RWPE2 (cell line): ENCODE measurements at regions not wholly inside any gene's neighbourhood (a gene's known extent, or its start where the extent isn't known, plus 50 kb on each side); places are given as distances from the start of the nearest gene placed in this dataset.

ENCODE experiments used
- ATAC-seq: fragments of 200-7000 bp; cut with Tn5 transposase; 3 replicates; pipeline ENCODE4 v1.9.1; 2021; ENCODE audit warnings: low read depth
- DNase-seq: peaks from one replicate; pipeline ENCODE4 v3.0.0-alpha.2; 2020; ENCODE audit warnings: low spot score
- H3K27ac ChIP-seq: fragments of 450-650 bp; 2 replicates; pipeline ENCODE4 v1.5.1; 2017; ENCODE audit warnings: mild to moderate bottlenecking; ENCODE audit not compliant: poor library complexity, severe bottlenecking
- H3K27me3 ChIP-seq: fragments of 250-450 bp; sonication (Bioruptor Pico); 2 replicates; pipeline ENCODE4 v1.5.1; 2021; ENCODE audit warnings: mild to moderate bottlenecking, moderate library complexity; ENCODE audit not compliant: insufficient read depth, poor library complexity, severe bottlenecking
- H3K36me3 ChIP-seq: fragments of 250-450 bp; sonication (Bioruptor Pico); 2 replicates; pipeline ENCODE4 v1.5.1; 2020; ENCODE audit warnings: low read depth, mild to moderate bottlenecking, moderate library complexity
- H3K4me1 ChIP-seq: fragments of 250-450 bp; sonication (Bioruptor Pico); 2 replicates; pipeline ENCODE4 v1.5.1; 2021; ENCODE audit warnings: mild to moderate bottlenecking, moderate library complexity; ENCODE audit not compliant: insufficient read depth, poor library complexity, severe bottlenecking
- H3K4me3 ChIP-seq: fragments of 250-450 bp; sonication (Bioruptor Pico); 2 replicates; pipeline ENCODE4 v1.5.1; 2021; ENCODE audit warnings: mild to moderate bottlenecking, moderate library complexity; ENCODE audit not compliant: severe bottlenecking
- H3K9me3 ChIP-seq: fragments of 250-450 bp; sonication (Bioruptor Pico); 2 replicates; pipeline ENCODE4 v1.5.1; 2021; ENCODE audit warnings: mild to moderate bottlenecking, moderate library complexity; ENCODE audit not compliant: severe bottlenecking
- CTCF ChIP-seq: fragments of 450-650 bp; IDR thresholded peaks from one replicate; pipeline ENCODE4 v1.5.1; 2017; ENCODE audit warnings: mild to moderate bottlenecking, moderate library complexity; ENCODE audit not compliant: poor library complexity, severe bottlenecking

GRCh38 chr11:131043251-131043650, 127.0 kb upstream of the SNX19 start:
- no peak for TF ChIP-seq CTCF
- Histone ChIP-seq H3K9me3 (no peaks in the 10 kb centered on the region), H3K4me1 (peaks cover 26% of the 10 kb centered on the region), H3K27ac (no peak overlapping the region), H3K27me3 (no peaks in the 10 kb centered on the region), H3K36me3 (no peaks in the 10 kb centered on the region), H3K4me3 (no peak overlapping the region)
- ATAC-seq, result no peak
- DNase-seq, result no peak

GRCh38 chr11:131044851-131045250, 128.6 kb upstream of the SNX19 start:
- ATAC-seq (no peak), DNase-seq (no peak)
- no peaks in the 10 kb centered on the region for H3K9me3 ChIP-seq
- no peak overlapping the region for H3K27ac ChIP-seq
- no peaks in the 10 kb centered on the region for H3K36me3 ChIP-seq
- no peak overlapping the region for H3K4me3 ChIP-seq
- no peaks in the 10 kb centered on the region for H3K27me3 ChIP-seq
- peaks cover 26% of the 10 kb centered on the region for H3K4me1 ChIP-seq
- no peak for TF ChIP-seq CTCF

GRCh38 chr11:131052367-131052766, 136.1 kb upstream of the SNX19 start:
- ATAC-seq (no peak), DNase-seq (no peak)
- H3K27me3 ChIP-seq, result no peaks in the 10 kb centered on the region

GRCh38 chr11:131056036-131056435, 139.8 kb upstream of the SNX19 start:
- ATAC-seq (no peak), DNase-seq (no peak)
- Histone ChIP-seq H3K4me3 (no peak overlapping the region), H3K27me3 (peaks cover 5% of the 10 kb centered on the region), H3K9me3 (no peaks in the 10 kb centered on the region), H3K36me3 (no peaks in the 10 kb centered on the region), H3K27ac (no peak overlapping the region), H3K4me1 (no peaks in the 10 kb centered on the region)
- TF ChIP-seq CTCF, result no peak

More at GRCh38 chr11:131052367-131052766, 136.1 kb upstream of the SNX19 start:
- Histone ChIP-seq H3K36me3 (no peaks in the 10 kb centered on the region), H3K27ac (no peak overlapping the region), H3K9me3 (no peaks in the 10 kb centered on the region), H3K4me1 (no peaks in the 10 kb centered on the region), H3K4me3 (no peak overlapping the region)
- no peak for TF ChIP-seq CTCF

- H3K9me3 ChIP-seq, result no peaks in the 10 kb centered on the region
- no peaks in the 10 kb centered on the region for H3K4me1 ChIP-seq
- no peak for DNase-seq
- TF ChIP-seq CTCF, result no peak
- H3K27ac ChIP-seq, result no peak overlapping the region
- ATAC-seq, result no peak
- peaks cover 5% of the 10 kb centered on the region for H3K27me3 ChIP-seq
- no peaks in the 10 kb centered on the region for H3K36me3 ChIP-seq
- no peak overlapping the region for H3K4me3 ChIP-seq
Observed at GRCh38 chr11:131063638-131064037, 147.4 kb upstream of the SNX19 start.
